GM19463 (cell line): ENCODE measurements at regions not wholly inside any gene's neighbourhood (a gene's known extent, or its start where the extent isn't known, plus 50 kb on each side); places are given as distances from the start of the nearest gene placed in this dataset.

Source experiments
- ATAC-seq: cut with Tn5 transposase; IDR thresholded peaks from one replicate; pipeline ENCODE4 v1.9.1; 2021; ENCODE audit warnings: mild to moderate bottlenecking, moderate library complexity; ENCODE audit not compliant: unreplicated experiment

- no peak for ATAC-seq
Observed at GRCh38 chr13:24006520-24007248, 109.4 kb upstream of the C1QTNF9B start.

DNA sequence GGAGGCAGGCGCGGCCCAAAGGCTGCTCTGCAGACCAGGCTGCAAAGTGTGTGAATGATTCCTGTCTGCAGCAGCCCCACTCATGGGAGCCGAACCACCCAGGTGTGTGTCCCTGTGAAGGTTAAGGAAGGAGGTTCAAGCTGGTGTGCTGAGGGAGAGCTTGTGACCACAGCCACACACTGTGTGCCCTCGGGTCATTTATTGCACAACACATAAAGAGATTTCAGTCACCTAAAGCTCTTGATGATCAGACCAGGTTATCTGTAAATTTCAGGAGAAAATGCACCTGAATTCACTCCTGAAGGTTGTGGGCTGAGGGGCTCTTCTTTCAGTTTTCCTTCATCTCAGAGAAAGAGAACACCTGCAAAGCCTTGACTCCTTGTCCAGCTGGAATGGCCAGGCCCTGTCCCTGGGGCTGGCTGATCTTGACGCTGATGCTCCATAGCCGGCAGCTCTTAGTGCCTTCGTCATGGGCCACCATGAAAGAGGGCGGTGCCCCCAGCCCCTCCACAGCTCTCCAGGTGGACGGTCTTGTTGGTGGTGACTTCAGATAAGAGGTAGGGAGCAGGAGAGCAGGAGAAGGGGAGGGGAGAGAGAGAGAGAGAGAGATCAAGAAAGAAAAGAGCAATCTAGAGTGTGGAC is 110.8 kb upstream of the C1QTNF9B start:
- ATAC-seq = no peak

DNA sequence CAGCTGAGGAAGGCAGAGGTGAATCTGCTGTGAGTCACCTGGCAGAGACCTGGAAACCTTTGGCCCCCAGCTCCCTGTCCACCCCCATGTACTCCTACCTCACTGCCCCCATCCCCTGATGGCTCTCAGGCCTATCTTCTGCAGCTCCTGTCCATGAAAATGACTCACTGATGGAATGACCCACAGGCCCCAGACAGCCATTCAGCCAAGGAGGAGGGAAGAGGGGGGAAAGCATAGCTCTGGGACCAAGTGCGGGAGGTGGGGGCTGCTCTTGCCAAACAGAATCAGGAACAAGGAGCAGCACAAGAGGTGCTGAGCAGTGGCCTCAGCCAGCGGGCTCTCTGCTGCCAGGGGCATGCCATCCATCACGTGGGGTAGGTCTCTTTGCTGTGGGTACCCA is 111.4 kb upstream of the C1QTNF9B start:
- ATAC-seq = no peak

GRCh38 chr13:24011266-24011665 is 114.0 kb upstream of the C1QTNF9B start:
- ATAC-seq = no peak

DNA sequence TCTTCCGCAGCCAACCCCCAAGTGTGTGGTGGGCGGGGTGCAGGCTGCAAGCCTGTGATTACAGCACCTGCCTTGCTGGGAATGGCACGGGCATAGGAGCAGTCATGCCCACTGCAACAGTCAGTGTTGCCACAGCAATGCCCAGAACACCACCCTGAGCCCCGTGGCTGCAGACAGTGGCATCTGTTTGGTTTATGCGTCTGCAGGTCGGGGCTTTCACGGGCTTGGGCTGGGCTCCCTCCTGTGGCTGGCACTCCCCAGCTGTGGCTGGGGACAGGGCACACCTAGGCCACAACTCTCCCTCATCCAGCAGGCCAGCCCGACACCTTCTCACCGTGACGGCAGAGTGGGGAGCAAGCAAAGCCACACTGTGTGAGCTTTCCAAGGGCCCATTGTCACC is 115.3 kb upstream of the C1QTNF9B start:
- no peak for ATAC-seq

DNA sequence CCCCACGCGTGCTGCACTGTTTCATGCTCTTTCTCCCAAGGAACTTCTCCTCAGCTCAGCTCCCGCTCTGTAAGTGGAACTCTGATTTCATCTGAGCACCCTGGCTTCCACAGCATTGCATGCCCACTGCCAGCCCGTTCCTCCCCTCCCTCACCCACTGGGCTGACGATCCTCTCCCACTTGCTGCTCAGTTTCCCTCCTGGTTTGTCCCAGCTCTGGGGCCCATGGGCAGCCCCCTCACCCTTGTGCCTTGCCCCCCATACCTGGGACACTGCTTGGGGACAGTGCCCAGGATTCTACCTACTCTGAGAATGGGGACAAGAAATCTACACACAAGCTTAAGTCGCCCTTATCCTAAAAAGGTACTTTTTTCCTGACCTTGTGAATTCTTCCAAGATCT is 115.9 kb upstream of the C1QTNF9B start:
- no peak for ATAC-seq

DNA sequence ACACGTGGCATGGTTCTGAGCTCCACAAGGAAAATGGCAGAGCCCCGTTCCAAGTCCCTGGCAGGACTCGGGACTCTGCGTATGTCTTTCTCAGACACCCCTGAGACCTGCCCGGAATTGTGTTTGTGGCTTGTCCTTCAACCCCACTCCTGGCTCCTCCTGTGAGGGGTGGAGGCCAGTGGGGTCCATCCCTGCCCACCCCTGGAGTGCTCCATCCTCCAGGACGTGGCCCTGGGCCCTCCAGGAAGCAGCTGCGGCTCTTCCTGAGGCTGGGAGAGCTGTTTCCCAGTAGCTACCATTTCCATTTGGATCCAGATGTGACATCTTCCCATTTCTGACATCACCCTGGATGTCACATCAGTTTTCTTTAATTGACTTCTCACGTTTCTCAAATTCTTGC is 118.7 kb upstream of the C1QTNF9B start:
- no peak for ATAC-seq

- ATAC-seq = no peak
Observed at GRCh38 chr13:24022568-24022967, 125.3 kb upstream of the C1QTNF9B start.

DNA sequence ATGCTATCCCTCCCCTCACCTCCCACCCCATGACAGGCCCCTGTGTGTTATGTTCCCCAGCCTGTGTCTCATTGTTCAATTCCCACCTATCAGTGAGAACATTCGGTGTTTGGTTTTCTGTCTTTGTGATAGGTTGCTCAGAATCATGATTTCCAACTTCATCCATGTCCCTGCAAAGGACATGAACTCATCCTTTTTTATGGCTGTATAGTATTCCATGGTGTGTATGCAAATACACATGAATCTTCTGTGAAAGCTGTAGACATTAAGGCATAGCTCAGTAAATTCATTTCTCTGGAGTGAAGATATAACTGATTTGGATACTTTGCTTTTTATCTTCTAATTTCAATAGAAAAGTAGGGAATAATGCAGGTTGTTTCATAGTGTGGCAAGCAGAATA is 125.8 kb upstream of the C1QTNF9B start:
- no peak for ATAC-seq

DNA sequence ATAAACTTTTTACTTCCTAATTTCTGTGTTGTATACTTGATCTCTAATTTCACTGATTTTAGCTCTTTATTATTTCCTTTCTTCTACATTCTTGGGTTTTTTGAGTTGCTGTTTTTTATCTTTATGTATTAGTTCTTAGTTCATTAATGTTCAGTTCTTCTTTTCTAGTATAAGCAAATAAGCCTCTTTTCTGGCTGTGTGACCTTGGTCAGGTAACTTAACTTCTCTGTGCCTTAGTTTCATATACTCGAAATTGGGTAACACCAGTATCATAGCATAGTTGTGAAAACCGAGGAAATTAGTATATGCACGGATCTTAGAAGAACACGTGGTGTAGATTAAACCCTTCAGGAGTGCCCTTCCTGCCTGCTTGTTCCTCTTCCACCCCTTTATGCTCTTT is 130.2 kb upstream of the C1QTNF9B start:
- ATAC-seq = no peak

GRCh38 chr13:24032252-24032651 is 128.3 kb upstream of the SPATA13 start:
- no peak for ATAC-seq

DNA sequence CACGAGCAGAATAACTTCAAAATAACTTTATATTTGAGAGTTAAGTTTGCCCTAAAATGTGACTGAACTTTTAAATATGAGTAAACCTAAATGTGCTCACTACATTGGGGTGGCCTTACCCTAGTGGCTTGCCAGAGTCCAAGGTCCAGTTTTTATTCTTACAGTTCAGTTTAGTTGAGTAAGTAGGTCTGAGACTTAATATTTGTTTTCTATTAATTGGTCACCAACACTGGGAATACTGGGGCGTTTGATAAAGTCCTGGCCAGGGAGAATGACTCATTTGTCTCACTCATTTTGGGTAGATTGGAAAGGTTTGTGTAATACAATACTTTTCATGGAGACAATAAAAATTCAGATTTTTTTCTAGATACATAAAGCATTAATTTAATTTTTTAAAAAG is 127.8 kb upstream of the SPATA13 start:
- no peak for ATAC-seq

GRCh38 chr13:24033527-24034302 is 126.8 kb upstream of the SPATA13 start:
- no peak for ATAC-seq

DNA sequence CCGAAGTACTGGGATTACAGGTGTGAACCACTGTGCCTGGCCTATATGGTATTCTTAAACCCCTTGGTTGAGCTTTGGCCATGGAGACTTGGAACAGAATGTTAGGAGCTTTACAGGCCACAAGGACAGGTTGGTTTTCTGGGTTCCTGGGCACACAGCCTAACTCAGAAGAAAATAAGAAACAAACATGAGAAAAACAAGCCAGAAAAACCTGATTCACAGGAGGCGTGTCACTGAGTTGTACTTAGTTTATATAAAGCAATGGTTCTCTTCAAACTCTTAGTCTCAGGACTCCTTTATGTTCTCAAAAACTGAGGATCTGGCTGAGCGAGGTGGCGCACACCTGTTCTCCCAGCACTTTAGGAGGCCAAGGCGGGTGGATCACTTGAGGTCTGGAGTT is 125.1 kb upstream of the SPATA13 start:
- no peak for ATAC-seq

- no peak for ATAC-seq
Observed at GRCh38 chr13:24036115-24036514, 124.4 kb upstream of the SPATA13 start.

DNA sequence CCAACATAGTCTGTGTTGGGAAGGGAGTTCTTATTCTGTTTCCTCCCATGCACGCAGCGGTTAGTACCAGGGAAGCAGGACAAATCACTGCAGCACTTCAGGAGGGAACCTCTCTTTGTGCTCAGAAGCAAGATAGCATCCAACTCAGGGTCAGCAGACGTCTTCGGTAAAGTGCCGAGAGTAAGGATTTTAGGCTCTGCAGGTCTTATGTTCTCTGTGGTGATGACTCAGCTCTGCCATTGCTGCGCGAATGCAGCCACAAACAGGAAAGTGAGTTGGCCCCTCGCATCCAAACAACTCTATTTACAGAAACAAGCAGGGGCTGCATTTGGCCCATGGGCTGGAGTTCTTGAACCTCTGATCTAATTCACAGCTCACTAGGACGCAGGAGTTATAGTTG is 122.1 kb upstream of the SPATA13 start:
- ATAC-seq = no peak

GRCh38 chr13:24038841-24039330 is 121.6 kb upstream of the SPATA13 start:
- ATAC-seq = no peak

GRCh38 chr13:24039621-24040475 is 120.7 kb upstream of the SPATA13 start:
- ATAC-seq = peak; percentile 86

GRCh38 chr13:24040835-24041234 is 119.7 kb upstream of the SPATA13 start:
- ATAC-seq = no peak

DNA sequence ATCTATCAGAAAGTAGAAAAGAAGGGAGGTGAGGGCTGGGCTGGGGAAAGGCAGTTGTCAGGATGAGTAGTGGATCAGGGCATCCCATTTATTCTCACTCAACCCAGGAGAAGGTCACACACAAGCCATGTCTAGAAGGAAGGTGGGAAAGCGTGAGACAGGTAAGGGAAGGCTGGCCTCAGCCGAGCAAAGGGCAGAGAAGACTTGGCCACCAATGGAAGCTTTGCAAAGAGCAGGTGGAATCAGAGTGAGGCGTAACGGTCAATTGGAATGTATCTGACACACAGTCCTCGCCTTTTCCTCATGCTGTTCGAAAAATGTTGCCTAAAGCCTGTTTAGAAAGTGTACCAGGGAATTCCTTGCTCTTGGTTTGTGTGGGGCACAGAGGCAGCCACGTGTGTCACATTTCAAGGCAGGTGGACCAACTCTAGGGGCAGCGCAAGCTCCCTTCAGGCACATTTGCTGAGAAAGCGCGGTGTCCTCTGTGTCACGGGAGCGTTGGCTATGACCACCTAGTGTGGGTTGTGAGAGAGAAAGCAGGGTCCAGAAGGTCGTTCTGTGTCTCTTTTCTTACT is 118.8 kb upstream of the SPATA13 start:
- no peak for ATAC-seq
